ENCODE measurements at regions not wholly inside any gene's neighbourhood (a gene's known extent, or its start where the extent isn't known, plus 50 kb on each side); places are given as distances from the start of the nearest gene placed in this dataset.

DNA sequence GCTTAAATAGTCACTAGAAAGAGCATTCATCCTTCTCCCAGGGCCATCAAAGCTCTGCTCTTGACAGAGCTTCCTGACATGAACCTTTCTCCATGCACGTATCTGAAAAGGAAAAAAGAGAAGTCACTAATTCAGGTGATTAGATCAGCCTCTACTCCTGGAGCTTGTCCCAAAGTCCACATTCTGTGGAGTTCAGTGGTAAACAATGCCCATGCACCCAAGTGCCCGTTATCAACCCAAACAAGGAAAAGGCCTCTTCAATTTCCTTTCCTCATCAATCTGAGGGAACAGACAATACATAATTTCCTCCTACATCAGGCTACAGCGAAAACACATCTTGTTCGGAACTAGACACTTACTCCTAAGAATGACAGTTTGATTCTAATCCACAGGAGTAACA, 129.2 kb upstream of the PCSK2 start:
- TF ChIP-seq EZH2 (IDR thresholded peaks at IDR 0.05; ENCODE audit: low read length) (no peak), CTCF (optimal IDR thresholded peaks at IDR 0.05 in 1 of 3, IDR thresholded peaks at IDR 0.05 in 1 of 3, conservative IDR thresholded peaks at IDR 0.05 in 1 of 3; ENCODE audit: extremely low read depth in 1 of 3, insufficient read depth in 2 of 3, low read length in 3 of 3) (no peak)

DNA sequence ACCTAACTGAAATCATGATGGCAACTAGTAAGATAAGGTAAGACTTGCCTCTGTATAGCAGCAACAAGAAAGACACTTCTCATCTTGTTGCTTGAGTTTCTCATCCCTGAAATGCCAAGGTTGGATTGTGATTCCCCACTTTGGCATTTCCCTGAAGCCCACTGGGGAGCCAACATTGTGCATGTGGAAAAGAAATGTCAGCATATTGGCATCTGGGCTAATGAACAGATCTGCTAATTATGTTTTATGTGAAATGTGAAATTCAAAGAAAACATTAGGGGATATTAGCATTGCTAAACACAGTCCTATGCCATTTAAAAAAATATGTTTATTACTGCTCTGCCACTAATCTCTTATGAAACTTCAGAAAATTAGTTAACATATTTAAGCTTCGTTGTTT, 126.3 kb upstream of the PCSK2 start:
- H3K9me3 ChIP-seq (ENCODE audit: control insufficient read depth, low read depth, low read length), result no peaks in the 10 kb centered on the region
- no peak for TF ChIP-seq EZH2 (IDR thresholded peaks at IDR 0.05; ENCODE audit: low read length)
- TF ChIP-seq CTCF (optimal IDR thresholded peaks at IDR 0.05 in 1 of 3, IDR thresholded peaks at IDR 0.05 in 1 of 3, conservative IDR thresholded peaks at IDR 0.05 in 1 of 3; ENCODE audit: extremely low read depth in 1 of 3, insufficient read depth in 2 of 3, low read length in 3 of 3), result no peak
- no peak overlapping the region for H3K9ac ChIP-seq (ENCODE audit: control insufficient read depth, extremely low read depth, insufficient read depth, low read length)
- H3K4me1 ChIP-seq (ENCODE audit: control insufficient read depth, extremely low read depth, insufficient read depth, low read length), result no peaks in the 10 kb centered on the region
- H3K79me2 ChIP-seq (ENCODE audit: control insufficient read depth, insufficient read depth, low read length), result no peaks in the 10 kb centered on the region
- no peaks in the 10 kb centered on the region for H3K9me1 ChIP-seq (ENCODE audit: control insufficient read depth, extremely low read depth, insufficient read depth, low read length)
- DNase-seq (ENCODE audit: low read depth, low spot score) (no peak), FAIRE-seq (no peak)
- H3K27ac ChIP-seq (ENCODE audit: control insufficient read depth, insufficient read depth, low read length), result no peak overlapping the region
- H3K4me2 ChIP-seq (ENCODE audit: control insufficient read depth, extremely low read depth, insufficient read depth, low read depth, low read length), result no peak overlapping the region
- H3K27me3 ChIP-seq (ENCODE audit: control insufficient read depth, extremely low read depth, insufficient read depth, low read length), result no peaks in the 10 kb centered on the region
- no peak overlapping the region for H3K4me3 ChIP-seq (ENCODE audit: control insufficient read depth in 2 of 3, extremely low read depth in 1 of 3, insufficient read depth in 2 of 3, low read depth in 1 of 3, low read length in 3 of 3)
- no peak overlapping the region for H2AFZ ChIP-seq (ENCODE audit: control insufficient read depth, low read length)
- dilution Hi-C loops (cut with MboI; ENCODE audit: extremely low pct_ligation_motif_present, low sequenced_read_pairs), result no loop called here
- no peaks in the 10 kb centered on the region for H4K20me1 ChIP-seq (ENCODE audit: control insufficient read depth, extremely low read depth, insufficient read depth, low read length)
- H3K36me3 ChIP-seq (ENCODE audit: control insufficient read depth in 2 of 2, extremely low read depth in 1 of 2, insufficient read depth in 2 of 2, low read length in 2 of 2), result no peaks in the 10 kb centered on the region

More for the DNA sequence above, 129.2 kb upstream of the PCSK2 start:
- Histone ChIP-seq H2AFZ (ENCODE audit: control insufficient read depth, low read length) (no peak overlapping the region), H3K4me1 (ENCODE audit: control insufficient read depth, extremely low read depth, insufficient read depth, low read length) (no peaks in the 10 kb centered on the region), H3K27me3 (ENCODE audit: control insufficient read depth, extremely low read depth, insufficient read depth, low read length) (no peaks in the 10 kb centered on the region), H3K4me2 (ENCODE audit: control insufficient read depth, extremely low read depth, insufficient read depth, low read depth, low read length) (no peak overlapping the region), H3K79me2 (ENCODE audit: control insufficient read depth, insufficient read depth, low read length) (no peaks in the 10 kb centered on the region), H4K20me1 (ENCODE audit: control insufficient read depth, extremely low read depth, insufficient read depth, low read length) (no peaks in the 10 kb centered on the region), H3K9me3 (ENCODE audit: control insufficient read depth, low read depth, low read length) (no peaks in the 10 kb centered on the region), H3K9me1 (ENCODE audit: control insufficient read depth, extremely low read depth, insufficient read depth, low read length) (no peaks in the 10 kb centered on the region), H3K9ac (ENCODE audit: control insufficient read depth, extremely low read depth, insufficient read depth, low read length) (no peak overlapping the region), H3K4me3 (ENCODE audit: control insufficient read depth in 2 of 3, extremely low read depth in 1 of 3, insufficient read depth in 2 of 3, low read depth in 1 of 3, low read length in 3 of 3) (no peak overlapping the region), H3K27ac (ENCODE audit: control insufficient read depth, insufficient read depth, low read length) (no peak overlapping the region), H3K36me3 (ENCODE audit: control insufficient read depth in 2 of 2, extremely low read depth in 1 of 2, insufficient read depth in 2 of 2, low read length in 2 of 2) (no peaks in the 10 kb centered on the region)
- DNase-seq (ENCODE audit: low read depth, low spot score) (no peak), FAIRE-seq (no peak)
- dilution Hi-C loops (cut with MboI; ENCODE audit: extremely low pct_ligation_motif_present, low sequenced_read_pairs), result no loop called here

Measured in keratinocyte (primary cell).